ENCODE measurements at regions not wholly inside any gene's neighbourhood (a gene's known extent, or its start where the extent isn't known, plus 50 kb on each side); places are given as distances from the start of the nearest gene placed in this dataset.

DNA sequence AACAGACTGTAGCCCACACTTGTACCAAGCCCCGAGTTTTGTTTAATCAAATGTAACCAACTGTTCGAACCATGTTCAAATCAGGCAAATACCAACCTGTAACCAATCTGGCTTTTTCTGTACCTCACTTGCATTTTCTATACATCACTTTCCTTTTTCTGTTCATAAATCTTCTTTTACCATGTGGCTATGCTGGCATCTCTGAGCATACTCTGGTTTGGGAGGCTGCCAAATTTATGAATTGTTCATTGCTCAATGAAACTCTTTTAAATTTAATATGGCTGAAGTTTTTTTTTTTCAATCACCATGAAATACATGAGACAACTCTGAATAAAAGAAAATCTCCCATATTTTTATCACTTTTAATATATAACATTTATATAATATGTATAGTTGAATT is 256.1 kb downstream of the SLITRK6 start:
- no peaks in the 10 kb centered on the region for H3K4me1 ChIP-seq

DNA sequence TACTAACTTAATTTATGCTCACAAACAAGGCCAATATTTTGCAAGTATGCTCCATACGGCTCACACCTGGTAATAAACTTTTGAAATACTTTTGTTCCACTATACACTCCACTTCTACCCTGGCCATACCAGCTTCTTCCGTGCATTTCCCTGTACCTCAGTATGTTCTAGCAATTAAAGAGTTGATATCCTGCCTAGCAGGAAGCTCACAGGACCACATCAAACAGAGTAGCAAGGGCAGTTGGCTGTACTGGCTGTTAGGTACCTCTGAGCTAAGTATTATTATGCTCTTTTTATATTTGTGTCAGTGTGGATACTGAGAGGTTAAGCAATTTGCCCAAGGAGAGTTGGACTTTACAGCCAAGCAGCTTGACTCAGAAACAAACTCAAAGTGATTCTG is 257.7 kb downstream of the SLITRK6 start:
- H3K9me3 ChIP-seq, result no peaks in the 10 kb centered on the region
- ATAC-seq (ENCODE audit: low FRiP score in 2 of 2) (no peak), DNase-seq (no peak)
- H3K4me1 ChIP-seq, result no peaks in the 10 kb centered on the region
- H3K27me3 ChIP-seq, result no peaks in the 10 kb centered on the region
- WGBS, 2 donors, result 53 to 63% methylated on average over 2 of the region's 2 CpGs
- H3K27ac ChIP-seq, result no peak overlapping the region
- TF ChIP-seq, protein P1, sequence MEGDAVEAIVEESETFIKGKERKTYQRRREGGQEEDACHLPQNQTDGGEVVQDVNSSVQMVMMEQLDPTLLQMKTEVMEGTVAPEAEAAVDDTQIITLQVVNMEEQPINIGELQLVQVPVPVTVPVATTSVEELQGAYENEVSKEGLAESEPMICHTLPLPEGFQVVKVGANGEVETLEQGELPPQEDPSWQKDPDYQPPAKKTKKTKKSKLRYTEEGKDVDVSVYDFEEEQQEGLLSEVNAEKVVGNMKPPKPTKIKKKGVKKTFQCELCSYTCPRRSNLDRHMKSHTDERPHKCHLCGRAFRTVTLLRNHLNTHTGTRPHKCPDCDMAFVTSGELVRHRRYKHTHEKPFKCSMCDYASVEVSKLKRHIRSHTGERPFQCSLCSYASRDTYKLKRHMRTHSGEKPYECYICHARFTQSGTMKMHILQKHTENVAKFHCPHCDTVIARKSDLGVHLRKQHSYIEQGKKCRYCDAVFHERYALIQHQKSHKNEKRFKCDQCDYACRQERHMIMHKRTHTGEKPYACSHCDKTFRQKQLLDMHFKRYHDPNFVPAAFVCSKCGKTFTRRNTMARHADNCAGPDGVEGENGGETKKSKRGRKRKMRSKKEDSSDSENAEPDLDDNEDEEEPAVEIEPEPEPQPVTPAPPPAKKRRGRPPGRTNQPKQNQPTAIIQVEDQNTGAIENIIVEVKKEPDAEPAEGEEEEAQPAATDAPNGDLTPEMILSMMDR (IDR thresholded peaks at IDR 0.05), result no peak
- TF ChIP-seq EP300 (IDR thresholded peaks at IDR 0.05) (no peak), POLR2A (IDR thresholded peaks at IDR 0.05) (no peak), POLR2AphosphoS5 (IDR thresholded peaks at IDR 0.05) (no peak)
- no peak overlapping the region for H3K4me3 ChIP-seq
- H3K36me3 ChIP-seq, result no peaks in the 10 kb centered on the region

More for the DNA sequence above, 256.1 kb downstream of the SLITRK6 start:
- H3K4me3 ChIP-seq, result no peak overlapping the region
- DNase-seq (no peak), ATAC-seq (ENCODE audit: low FRiP score in 2 of 2) (no peak)
- H3K27ac ChIP-seq, result no peak overlapping the region
- no peak for TF ChIP-seq POLR2AphosphoS5 (IDR thresholded peaks at IDR 0.05)
- TF ChIP-seq, protein P1 (IDR thresholded peaks at IDR 0.05), result no peak
- no peak for TF ChIP-seq POLR2A (IDR thresholded peaks at IDR 0.05)
- TF ChIP-seq EP300 (IDR thresholded peaks at IDR 0.05), result no peak
- no peaks in the 10 kb centered on the region for H3K36me3 ChIP-seq
- WGBS, 2 donors, result 39 to 46% methylated on average over 2 of the region's 2 CpGs
- no peaks in the 10 kb centered on the region for H3K9me3 ChIP-seq
- no peaks in the 10 kb centered on the region for H3K27me3 ChIP-seq

DNA sequence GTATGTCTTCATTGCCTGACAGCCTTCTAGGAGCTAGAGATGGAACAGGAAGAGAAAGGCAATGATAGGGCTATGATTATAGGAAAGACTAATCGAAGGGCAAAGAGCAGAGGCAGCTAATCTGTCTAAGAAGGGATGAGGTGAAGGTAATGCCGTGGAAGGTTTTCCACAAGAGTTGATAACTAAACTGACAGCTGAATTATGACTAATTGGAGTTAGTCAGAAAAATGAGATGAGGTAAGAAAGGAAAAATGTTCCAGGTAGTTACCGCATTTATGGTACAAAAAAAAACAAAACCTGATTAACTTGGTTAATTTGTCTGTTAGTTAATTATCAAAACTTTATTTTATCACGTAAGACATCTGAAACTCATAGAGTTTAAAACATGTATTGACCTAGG is 260.3 kb downstream of the SLITRK6 start:
- ATAC-seq (ENCODE audit: low FRiP score in 2 of 2), result no peak

DNA sequence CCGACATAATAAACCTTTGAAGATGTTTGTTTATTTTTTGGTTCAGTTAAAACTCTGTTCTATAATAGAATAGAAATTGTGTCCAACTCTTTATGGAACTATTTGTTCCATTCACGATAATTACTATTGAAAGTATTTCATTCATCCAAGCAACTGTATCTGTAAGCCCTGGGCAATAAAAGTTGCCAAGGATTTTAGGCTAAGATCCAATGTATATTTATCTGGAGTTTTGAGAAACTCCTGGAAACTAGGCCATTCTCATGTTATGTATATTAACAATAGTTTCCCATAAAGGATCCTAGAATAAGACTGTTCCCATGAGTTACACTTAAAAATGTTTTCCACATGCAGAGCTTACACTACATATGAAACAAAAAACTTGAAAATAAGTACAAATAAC is 261.6 kb downstream of the SLITRK6 start:
- H3K27ac ChIP-seq, result no peak overlapping the region
- H3K27me3 ChIP-seq, result no peaks in the 10 kb centered on the region
- H3K4me3 ChIP-seq, result no peak overlapping the region
- no peaks in the 10 kb centered on the region for H3K9me3 ChIP-seq
- H3K36me3 ChIP-seq, result no peaks in the 10 kb centered on the region
- no peak for ATAC-seq (ENCODE audit: low FRiP score in 2 of 2)
- H3K4me1 ChIP-seq, result no peaks in the 10 kb centered on the region
- no peak for DNase-seq
- 74 to 82% methylated on average over 2 of the region's 2 CpGs for WGBS, 2 donors
- TF ChIP-seq, protein P1 (IDR thresholded peaks at IDR 0.05), result no peak
- TF ChIP-seq EP300 (IDR thresholded peaks at IDR 0.05) (no peak), POLR2A (IDR thresholded peaks at IDR 0.05) (no peak), POLR2AphosphoS5 (IDR thresholded peaks at IDR 0.05) (no peak)

More for the DNA sequence above, 260.3 kb downstream of the SLITRK6 start:
- Histone ChIP-seq H3K27ac (no peak overlapping the region), H3K36me3 (no peaks in the 10 kb centered on the region), H3K9me3 (no peaks in the 10 kb centered on the region), H3K27me3 (no peaks in the 10 kb centered on the region), H3K4me1 (no peaks in the 10 kb centered on the region), H3K4me3 (no peak overlapping the region)
- no peak for TF ChIP-seq POLR2A (IDR thresholded peaks at IDR 0.05)
- no peak for TF ChIP-seq EP300 (IDR thresholded peaks at IDR 0.05)
- TF ChIP-seq POLR2AphosphoS5 (IDR thresholded peaks at IDR 0.05), result no peak
- TF ChIP-seq, protein P1 (IDR thresholded peaks at IDR 0.05), result no peak
- DNase-seq, result no peak
- 78 to 84% methylated on average over 4 of the region's 4 CpGs for WGBS, 2 donors

DNA sequence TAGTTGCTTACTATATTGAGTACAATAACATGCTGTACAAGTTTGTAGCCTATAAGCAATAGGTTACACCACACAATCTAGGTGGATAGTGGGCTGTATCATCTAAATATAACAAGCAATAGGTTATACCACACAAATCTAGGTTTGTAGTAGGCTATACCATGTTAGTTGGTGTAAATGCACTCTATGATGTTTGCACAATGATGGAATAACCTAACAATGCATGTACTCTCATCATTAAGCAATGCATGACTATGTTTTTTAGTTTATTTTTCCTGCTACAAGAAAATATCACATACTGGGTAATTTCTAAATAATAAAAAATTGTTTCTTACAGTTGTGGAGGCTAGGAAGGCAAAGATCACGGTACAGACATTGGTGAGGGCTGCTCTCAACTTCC is 262.5 kb downstream of the SLITRK6 start:
- Histone ChIP-seq H3K27me3 (no peaks in the 10 kb centered on the region), H3K36me3 (no peaks in the 10 kb centered on the region), H3K27ac (no peak overlapping the region), H3K4me3 (no peak overlapping the region), H3K4me1 (no peaks in the 10 kb centered on the region), H3K9me3 (no peaks in the 10 kb centered on the region)
- no peak for ATAC-seq (ENCODE audit: low FRiP score in 2 of 2)
- no peak for DNase-seq
- TF ChIP-seq POLR2A (IDR thresholded peaks at IDR 0.05) (no peak), POLR2AphosphoS5 (IDR thresholded peaks at IDR 0.05) (no peak), EP300 (IDR thresholded peaks at IDR 0.05) (no peak)
- TF ChIP-seq, protein P1 (IDR thresholded peaks at IDR 0.05), result no peak
- 65 to 92% methylated on average over 1 of the region's 1 CpG for WGBS, 2 donors

Measured in upper lobe of left lung (tissue), 6 donors.